HG03196 (cell line): ENCODE measurements at regions not wholly inside any gene's neighbourhood (a gene's known extent, or its start where the extent isn't known, plus 50 kb on each side); places are given as distances from the start of the nearest gene placed in this dataset.
"Not testable (repeated sequence)": the region's sequence is repeated elsewhere in the genome, so short reads cannot be mapped to it uniquely, and the experiment has no call there.

Experiments used
- ATAC-seq: cut with Tn5 transposase; IDR thresholded peaks from one replicate; pipeline ENCODE4 v1.9.1; 2021; ENCODE audit not compliant: unreplicated experiment

DNA sequence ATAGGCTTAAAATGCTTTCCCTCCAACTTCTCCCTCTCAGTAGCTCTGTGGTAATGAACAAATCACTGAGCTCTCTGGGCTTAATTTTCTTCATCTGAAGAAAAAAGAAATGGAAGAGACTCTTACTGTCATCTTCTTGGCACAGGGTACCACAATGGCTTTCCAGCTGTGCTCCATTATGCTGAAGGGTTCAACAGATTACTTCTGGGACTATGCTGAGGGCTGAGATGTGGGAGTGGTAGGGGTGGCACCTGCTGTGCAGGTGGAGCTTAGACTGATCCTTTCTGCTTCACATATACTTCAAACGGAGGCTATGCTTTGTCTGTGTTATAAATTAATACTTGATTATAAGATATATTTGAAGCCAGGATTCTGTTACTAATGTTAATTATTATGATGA lies 840.2 kb upstream of the C9orf72 start:
- ATAC-seq: no peak

DNA sequence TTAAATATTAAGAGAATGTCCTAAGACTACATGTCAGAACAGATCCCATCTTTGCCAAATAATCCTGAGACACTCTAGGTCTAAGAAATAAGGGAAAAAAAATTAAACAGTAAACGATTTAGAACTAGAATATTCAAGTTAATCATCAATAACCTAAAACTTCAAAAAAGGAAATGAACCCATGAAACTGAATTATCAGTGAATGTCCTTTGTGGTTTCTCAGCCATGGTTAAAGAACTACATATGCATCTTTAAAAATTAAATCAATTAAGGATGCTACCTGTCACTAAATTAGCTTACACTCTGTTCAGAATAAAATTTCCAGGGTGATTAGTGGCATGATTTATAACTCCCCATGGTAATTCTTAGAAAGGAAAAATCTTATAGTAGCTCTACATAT lies 850.0 kb upstream of the C9orf72 start:
- no peak for ATAC-seq

DNA sequence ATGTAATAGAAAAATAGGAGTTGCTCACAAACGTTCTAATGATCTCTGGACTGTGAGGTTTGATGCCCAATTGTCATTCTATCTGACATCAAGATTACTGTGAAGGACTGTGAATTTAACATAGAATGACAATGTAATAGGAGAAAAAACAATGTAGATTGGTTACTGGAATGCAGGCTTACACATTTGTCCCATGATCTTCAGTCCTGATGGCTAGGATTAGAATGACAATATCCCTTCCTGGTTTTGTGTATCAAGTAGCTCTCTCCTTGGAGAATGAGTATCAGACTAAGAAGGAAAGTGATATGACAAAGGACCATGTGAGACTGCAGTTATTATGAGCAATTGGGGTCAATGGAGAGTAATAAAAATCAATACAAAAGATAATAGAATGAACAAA lies 862.2 kb upstream of the C9orf72 start:
- ATAC-seq: no peak

DNA sequence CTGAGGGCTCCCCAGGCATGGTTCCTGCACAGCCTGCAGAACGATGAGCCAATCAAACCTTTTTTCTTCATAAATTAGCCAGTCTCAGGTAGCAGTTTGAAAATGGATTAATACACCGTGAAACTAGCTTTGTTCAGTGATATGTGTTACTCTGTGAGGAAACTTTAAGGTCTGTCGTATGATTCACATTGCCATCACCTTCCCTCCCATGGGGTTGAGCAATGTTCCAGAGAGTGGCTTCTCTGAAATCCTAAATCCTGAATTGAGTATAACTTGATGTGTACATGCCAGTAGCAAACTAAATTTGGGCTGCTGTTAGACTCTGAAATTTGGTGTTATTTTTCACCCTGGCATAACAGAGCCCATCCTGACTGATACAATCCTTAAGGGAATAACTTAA lies 866.4 kb upstream of the C9orf72 start:
- ATAC-seq: no peak

DNA sequence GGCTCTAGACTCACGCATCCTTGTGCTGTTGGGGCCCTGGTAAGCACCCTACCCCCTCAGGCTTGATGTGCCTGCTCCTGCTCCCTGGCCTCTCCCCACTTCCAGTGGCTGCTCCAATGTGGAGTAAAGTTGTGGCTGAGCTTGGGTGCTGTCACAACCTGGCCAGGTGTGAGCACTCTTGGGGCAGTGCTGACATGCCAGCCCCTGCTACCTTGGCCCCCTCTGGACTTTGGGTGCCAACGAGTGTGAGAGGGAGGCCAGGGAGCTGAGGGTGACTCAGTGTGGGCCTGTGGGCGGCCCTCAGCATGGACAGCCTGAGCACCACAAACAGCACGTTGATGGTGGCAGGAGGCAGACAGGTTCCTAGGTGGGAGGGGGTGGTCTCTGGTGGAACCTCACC lies 870.2 kb upstream of the C9orf72 start:
- no peak for ATAC-seq

DNA sequence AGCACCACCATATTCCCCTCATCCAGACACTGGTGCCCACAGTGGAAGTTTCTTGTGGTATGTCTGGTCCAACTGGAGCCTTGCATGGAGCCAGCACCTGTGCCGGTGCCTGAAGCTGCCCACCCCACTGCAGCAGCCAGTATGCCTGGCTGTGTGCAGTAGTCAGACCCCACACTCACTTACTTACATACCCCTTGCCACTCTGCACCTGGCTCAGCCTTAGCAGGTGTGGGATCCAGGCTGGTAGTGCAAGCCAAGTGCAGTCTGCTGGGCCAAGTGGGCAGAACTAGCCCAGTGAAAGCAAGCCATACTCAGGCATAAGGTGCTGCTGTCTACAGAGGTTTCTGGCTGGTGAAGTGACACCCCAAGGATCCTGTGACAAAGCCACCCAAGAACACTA lies 871.4 kb upstream of the C9orf72 start:
- no peak for ATAC-seq

DNA sequence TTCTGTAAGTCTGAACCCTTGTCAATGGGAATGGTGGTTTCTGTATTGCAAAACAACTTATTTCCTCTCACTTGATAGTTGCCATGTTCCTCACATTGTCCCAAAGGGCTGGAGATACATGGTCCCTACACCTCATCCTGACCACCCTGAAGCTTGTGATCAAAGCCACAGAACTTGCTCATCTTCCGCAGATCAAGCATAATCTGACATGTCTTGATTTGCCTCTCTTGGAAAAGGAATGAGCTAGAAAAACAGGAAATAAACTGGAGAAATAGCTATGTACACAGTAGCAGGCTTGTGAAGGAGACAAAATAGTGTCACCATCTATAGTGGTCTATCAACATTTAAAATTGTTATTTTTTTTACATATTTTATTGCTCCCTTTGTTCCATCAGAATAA lies 871.9 kb upstream of the C9orf72 start:
- no peak for ATAC-seq

DNA sequence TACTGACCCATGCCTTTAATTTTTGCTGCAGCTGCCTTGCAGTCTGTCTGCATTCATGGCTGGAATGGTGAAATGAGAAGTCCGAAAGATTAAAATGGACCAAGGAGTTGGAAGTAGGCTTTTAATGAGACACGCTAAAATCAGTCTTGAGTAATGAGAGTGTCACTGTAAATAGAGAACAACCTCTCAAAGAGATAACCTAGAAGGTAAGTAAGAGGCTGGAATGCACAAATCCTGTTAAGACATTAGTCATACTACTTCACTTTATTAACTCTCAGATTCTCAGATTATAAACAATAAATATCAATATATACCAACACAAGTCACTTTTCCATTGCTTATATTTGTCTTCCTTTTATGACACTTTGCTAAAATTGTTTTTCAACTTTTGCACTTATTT lies 880.6 kb upstream of the C9orf72 start:
- ATAC-seq: no peak

DNA sequence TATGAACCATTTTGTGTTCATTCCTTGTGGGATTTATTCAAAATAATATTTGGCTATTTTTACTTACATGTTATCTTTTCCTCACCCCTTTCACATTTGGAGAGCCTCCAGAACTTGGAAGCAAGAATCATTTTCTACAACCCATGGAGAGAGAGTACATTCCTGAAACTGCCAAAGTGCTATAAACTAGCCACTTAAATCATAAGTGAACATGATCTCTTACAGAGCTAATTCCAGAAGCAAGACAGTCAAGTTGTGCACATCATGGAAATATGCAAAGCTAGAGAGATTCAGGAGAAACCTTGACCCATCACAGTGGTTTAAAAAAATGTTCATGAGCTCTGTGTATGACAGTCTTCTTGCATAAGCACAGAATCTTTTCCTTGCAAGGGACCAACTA lies 883.6 kb upstream of the C9orf72 start:
- no peak for ATAC-seq

DNA sequence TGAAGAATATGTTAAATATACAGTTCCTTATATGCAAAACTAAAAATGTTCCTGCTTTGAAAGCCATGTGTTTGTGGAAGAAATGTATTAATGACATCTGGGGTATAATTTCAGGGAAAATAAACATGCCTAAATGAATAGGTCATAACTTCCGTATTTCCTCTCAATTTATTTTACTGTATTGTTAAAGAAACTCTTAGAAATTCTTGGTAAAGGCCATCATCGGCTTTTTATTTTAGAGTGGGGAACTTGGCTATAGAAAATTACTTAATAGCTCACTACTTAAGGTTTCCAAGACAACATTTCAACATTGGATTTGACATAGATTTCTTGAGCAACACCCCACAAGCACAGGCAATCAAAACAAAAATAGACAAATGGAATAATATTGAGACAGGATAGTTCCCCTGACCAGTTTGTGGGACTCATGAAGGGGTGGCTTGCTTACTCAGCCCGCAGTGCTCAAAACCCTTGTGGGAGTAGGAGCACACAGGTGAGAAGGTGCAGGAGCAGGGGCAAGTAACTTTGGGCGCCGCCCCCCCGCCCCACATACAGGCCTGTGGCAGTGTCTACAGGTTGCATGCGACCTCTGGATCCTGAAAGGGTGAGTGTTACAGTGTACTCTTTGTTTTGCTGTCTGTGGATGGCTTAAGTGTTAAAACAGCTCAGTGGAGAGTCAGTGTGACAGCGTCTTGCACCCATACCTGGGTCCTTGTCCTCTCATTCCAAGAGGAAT lies 891.4 kb upstream of the C9orf72 start:
- no peak for ATAC-seq

DNA sequence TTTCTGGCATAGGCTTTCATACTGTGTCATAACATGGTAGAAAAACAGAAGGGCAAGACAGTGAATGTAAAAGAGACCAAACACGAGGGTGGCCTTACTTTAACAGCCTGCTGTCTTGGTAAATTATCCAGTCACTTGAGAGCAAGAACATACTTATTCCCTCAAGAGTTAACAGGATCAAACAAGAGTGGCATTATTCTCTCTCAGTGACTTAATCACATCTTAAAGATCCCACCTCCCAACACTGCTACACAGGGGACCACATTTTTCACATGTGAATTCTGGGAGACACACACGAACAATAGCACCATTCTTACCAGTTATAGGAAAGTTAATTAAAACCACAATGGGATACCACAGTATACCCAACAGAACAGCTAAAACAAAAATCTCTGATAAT lies 898.0 kb upstream of the C9orf72 start:
- ATAC-seq: no peak

DNA sequence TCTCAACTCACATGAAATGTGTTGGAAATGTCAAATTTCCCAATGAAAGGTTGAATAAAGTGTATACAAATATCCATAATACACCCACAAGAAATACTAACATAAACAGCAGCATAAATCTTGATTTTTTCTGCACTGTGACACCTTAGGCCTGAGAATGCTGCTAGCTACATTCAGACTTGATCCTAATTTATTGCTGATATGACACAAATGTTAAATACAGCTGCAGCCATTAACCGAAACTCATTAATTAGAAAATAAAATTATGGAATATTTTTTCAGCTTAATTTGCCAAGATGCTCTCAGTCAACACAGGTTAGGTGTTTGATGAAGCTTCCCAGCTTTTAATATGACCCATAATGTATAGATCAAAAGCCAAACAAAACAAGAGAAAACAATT lies 914.3 kb upstream of the C9orf72 start:
- ATAC-seq: no peak

DNA sequence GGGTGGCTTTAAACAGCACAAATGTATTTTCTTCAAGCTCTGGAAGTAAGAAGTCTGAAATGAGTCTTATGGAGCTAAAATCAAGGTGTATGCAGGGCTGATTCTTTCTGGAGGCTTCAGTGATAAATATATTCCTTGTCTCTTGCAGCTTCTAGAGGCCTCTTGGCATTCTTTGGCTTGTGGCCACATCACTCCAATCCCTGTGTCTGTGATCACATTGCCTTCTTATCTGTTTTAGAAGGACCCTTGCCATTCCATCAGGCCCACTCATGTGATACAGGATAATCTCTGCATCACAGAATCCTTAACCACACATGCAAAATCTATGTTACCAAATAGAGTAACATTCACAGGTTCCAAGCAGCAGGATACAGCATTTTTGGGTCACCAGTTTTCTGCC lies 917.8 kb upstream of the C9orf72 start:
- no peak for ATAC-seq

DNA sequence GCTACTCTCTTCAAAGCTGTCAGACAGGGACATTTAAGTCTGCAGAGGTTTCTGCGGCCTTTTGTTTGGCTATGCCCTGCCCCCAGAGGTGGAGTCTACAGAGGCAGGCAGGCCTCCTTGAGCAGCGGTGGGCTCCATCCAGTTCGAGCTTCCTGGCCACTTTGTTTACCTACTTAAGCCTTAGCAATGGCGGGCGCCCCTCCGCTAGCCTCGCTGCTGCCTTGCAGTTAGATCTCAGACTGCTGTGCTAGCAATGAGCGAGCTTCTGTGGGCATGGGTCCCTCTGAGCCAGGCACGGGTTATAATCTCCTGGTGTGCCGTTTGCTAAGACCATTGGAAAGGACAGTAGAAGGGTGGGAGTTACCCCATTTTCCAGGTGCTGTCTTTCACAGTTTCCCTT lies 924.9 kb upstream of the C9orf72 start:
- ATAC-seq: not testable (repeated sequence)

DNA sequence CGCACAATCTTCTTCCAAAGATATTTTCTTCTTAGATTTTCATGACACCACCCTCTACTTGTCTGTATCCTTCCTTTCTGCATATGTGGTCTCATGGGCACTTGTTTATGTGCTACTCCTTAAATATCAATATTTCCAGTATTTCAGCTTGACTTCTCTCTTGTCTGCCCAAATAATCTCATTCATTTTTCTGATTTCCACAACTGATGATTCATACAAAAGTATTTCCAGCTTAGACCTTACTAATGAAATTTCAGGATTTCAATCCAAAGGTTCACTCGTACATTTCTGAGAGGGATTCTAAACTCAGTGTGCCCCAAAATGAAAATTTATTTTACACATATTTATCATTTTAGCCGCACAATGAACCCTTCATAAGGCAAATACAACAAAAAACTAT lies 928.9 kb upstream of the C9orf72 start:
- no peak for ATAC-seq

DNA sequence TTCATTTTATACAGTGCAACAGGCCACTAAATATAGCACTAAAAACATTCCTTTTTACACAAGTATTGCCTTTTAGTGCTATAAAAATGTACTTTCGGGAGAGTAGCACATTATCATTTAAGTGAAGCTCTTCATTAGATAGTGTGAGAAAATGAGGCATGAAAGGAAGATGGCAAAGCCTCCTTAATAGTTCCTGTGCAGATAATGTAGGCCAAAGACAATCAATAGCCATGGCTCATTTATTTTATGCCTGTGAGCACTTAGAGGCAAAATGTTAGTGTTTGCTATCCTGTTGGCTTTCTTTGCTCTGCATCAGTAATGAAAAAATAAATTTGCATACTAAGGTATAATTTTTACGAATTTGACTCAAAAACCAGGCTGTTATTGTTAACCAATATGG lies 929.5 kb upstream of the C9orf72 start:
- no peak for ATAC-seq

DNA sequence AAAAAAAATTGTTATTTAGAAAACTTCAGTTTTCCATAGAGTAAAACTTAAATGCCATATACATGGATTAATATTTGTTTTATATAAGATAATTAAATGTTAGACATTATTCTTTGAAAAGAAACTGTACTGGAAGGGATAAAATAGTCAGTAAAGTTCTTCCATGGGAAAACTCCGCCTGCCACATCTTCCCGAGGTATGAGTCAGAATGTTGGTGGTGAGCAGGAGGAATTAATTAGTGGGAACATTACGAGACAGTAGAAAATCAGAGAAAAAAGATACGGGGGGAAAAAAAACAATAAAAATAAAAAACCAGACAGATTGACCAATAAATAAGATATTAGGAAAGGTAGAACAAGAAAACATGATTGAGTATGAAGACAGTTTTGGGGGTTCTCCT lies 930.3 kb upstream of the C9orf72 start:
- no peak for ATAC-seq

DNA sequence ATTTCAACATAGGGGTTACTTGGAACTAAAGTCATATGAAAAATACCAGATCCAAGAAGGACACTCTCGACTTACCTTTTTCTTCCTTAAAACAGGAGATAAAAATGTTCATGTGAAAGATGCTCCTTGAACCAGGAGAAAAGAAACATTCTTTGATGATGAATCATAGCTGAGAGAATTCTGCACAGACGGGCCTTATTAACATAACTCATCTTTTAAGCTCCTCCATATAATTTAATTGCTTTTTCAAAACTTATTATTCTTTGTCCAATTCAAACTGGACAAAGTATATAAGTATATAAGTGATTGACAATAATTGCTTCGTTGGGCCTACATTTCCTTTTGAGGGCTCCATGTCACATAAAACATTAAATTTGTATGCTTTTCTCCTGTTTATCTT lies 945.2 kb upstream of the C9orf72 start:
- ATAC-seq: no peak

DNA sequence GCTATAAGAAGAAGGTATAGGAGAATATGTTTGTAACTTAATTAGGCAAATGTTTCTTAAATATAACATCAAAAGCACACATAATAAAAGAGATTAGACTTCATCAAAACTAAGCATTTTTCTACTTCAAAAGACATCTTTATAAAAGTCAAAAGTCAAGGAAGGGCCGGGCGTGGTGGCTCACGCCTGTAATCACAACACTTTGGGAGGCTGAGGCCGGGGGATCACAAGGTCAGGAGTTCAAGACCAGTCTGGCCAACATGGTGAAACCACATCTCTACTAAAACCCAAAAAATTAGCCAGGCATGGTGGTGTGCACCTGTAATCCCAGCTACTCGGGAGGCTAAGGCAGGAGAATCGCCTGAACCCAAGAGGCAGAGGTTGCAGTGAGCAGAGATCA lies 951.0 kb upstream of the C9orf72 start:
- not testable (repeated sequence) for ATAC-seq

DNA sequence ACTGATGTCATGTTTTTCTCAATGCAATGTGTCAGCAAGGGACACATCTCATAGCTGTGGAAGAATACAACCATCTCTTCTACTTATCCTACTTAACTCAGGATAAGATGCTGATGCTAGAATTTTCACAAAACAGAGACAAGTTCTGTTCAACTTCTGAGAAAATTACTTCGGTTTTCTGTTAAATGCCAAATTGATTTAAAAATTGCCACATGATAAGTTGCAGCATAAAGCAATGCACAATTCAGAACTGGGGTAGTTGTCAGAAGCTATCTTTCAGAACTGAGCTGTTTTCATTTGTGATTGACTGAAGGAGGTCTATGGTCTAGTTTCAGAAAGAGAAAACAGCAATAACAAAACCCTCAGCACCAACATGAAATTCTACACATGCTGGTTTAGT lies 954.8 kb upstream of the C9orf72 start:
- ATAC-seq: no peak

DNA sequence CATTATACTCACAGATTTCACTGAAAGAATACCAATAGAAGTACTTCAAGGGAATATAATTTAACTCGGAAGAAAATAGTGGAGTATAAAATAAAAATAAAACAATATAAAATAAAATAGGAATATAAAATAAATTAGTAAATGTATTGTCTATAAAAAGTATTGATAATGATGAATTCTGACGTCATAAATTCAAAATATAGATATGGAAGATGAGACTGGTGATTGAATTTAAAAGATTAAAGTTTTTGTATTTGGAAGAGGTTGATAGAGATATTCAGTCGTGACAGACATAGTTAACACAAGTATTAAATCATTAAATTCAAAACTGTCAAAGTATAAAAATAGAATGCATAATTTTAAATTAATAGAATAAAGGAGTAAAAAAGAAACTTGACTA lies 964.9 kb upstream of the C9orf72 start:
- no peak for ATAC-seq

DNA sequence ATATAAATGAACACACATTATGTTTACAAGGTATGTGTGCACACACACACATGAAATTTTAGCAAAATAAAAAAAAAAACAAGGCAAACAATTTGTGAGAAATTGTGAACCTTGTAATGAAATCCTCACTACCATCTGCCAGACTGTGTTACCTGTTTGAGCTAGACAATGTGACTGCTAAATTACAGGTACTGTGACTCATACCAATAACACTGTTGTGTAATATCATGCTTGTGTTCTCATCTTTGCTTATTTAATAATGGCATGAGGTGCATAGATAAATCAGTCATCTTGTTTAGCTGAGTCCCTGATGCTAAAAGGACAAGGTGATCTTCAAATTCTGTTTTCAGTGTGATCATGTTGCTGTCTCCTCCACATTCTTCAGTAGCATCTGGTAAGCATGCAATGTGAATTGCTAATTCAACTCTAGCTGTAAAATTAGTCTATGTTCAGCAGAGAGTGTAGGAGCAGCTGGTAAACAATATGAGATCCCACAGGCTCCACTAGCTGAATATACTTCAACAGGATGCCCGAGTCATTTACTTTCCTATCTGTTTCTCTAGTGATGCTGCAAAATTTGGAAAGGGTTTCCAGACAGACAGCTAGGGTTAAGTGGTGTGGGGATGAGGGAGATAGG lies 966.3 kb upstream of the C9orf72 start:
- no peak for ATAC-seq

DNA sequence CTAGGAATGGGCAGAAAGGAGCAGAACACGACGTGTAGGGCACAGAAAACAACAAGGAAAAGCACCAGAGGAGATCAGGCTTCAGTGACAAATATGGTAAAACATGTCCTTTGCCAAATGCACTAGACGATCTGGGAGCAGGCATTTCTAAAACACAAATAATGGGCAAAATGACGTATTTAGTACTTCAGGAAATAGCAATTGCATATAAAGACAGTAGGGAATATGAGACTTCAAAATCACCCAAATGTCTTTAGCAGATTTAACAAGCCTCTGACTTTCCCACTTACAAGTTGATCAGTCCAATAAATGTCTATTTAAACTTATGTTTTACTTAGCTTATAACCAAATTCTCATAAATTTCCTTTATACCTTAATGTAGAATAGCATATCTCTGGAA lies 969.6 kb upstream of the C9orf72 start:
- ATAC-seq: no peak
